Lung (tissue), 11 donors: ENCODE measurements at regions not wholly inside any gene's neighbourhood (a gene's known extent, or its start where the extent isn't known, plus 50 kb on each side); places are given as distances from the start of the nearest gene placed in this dataset.

Source experiments
- ATAC-seq: fragments of 200-7000 bp; cut with Tn5 transposase; one replicate; pipeline ENCODE4 v1.9.1; 2020; ENCODE audit warnings: moderate number of reproducible peaks; ENCODE audit not compliant: insufficient read depth, low FRiP score
- DNase-seq, 3 donors: peaks; one replicate each; pipeline ENCODE4 v3.0.0-alpha.2; 2013 to 2017
- H3K27ac ChIP-seq, 2 donors: one replicate each; pipeline ENCODE4 v1.5.1; 2013; ENCODE audit warnings: mild to moderate bottlenecking in 2 of 2, moderate library complexity in 2 of 2, control low read depth in 1 of 2, inconsistent platforms in 1 of 2, low read depth in 1 of 2, low read length in 1 of 2
- H3K27me3 ChIP-seq, 3 donors: one replicate each; pipeline ENCODE4 v1.5.1; 2013; ENCODE audit warnings: low read length in 2 of 3; ENCODE audit not compliant: control insufficient read depth in 3 of 3, insufficient read depth in 3 of 3
- H3K36me3 ChIP-seq, 4 donors: one replicate each; pipeline ENCODE4 v1.5.1; 2013; ENCODE audit warnings: low read length in 4 of 4, mild to moderate bottlenecking in 1 of 4, moderate library complexity in 1 of 4; ENCODE audit not compliant: control insufficient read depth in 4 of 4, insufficient read depth in 4 of 4
- H3K4me1 ChIP-seq, 5 donors: one replicate each; pipeline ENCODE4 v1.5.1; 2013; ENCODE audit warnings: low read length in 5 of 5, mild to moderate bottlenecking in 2 of 5, moderate library complexity in 1 of 5; ENCODE audit not compliant: control insufficient read depth in 5 of 5, insufficient read depth in 5 of 5
- H3K4me3 ChIP-seq: one replicate; pipeline ENCODE4 v1.5.1; 2013; ENCODE audit warnings: mild to moderate bottlenecking, control low read depth, moderate library complexity
- H3K9ac ChIP-seq, 2 donors: one replicate each; pipeline ENCODE4 v1.5.1; 2013; ENCODE audit warnings: low read length in 2 of 2, control low read depth in 1 of 2; ENCODE audit not compliant: insufficient read depth in 1 of 2
- H3K9me3 ChIP-seq, 4 donors: one replicate each; pipeline ENCODE4 v1.5.1; 2013; ENCODE audit warnings: low read length in 3 of 4, mild to moderate bottlenecking in 1 of 4, moderate library complexity in 1 of 4; ENCODE audit not compliant: control insufficient read depth in 4 of 4, insufficient read depth in 3 of 4
- WGBS, 2 donors: extraction: QIAGEN DNeasy Blood & Tissue Kit; methylation state at CpG; one replicate each; pipeline ENCODE4 v1.1.7; 2013; 5-methylcytosine and 5-hydroxymethylcytosine counted together
- TF ChIP-seq, protein P1 (sequence below): IDR thresholded peaks from 2 replicates; pipeline ENCODE4 v1.5.1; 2012; ENCODE audit warnings: mild to moderate bottlenecking; ENCODE audit errors: control extremely low read depth, extremely low read depth
- donor health status: control.
- donor health status: control.
- donor health status: Bipolar disorder and iron deficiency.
- donor health status: healthy.
- donor health status: DM: yes; HTN: yes; CAD: no.

DNA sequence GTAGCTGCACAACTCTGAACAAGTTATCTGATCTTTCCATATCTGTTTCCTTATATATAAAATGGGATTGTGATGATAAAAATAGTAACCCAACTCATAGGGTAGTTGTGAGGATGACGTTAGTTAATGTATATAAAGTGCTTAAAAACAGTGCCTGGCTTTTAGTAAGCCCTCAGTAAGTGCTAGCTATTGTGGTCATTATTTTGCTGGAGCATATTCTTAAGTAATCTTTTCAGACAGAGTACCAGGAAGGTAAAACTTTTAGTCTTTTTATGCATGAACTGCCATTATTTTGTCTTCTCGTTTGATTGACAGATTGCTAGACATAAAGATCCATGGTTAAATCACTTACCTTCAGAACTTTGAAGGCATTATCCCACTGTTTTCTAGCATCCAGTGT is 62.5 kb upstream of the SIM2 start:
- peaks cover 0 to 2% (median 0%) of the 10 kb centered on the region in 3 donors for H3K27me3 ChIP-seq
- H3K27ac ChIP-seq: no peak overlapping the region
- peaks cover 0 to 7% (median 2%) of the 10 kb centered on the region in 4 donors for H3K9me3 ChIP-seq
- no peak overlapping the region for H3K4me3 ChIP-seq
- H3K4me1 ChIP-seq: peaks cover 0 to 10% (median 5%) of the 10 kb centered on the region in 5 donors
- DNase-seq (no peak), ATAC-seq (no peak)
- TF ChIP-seq, protein P1, sequence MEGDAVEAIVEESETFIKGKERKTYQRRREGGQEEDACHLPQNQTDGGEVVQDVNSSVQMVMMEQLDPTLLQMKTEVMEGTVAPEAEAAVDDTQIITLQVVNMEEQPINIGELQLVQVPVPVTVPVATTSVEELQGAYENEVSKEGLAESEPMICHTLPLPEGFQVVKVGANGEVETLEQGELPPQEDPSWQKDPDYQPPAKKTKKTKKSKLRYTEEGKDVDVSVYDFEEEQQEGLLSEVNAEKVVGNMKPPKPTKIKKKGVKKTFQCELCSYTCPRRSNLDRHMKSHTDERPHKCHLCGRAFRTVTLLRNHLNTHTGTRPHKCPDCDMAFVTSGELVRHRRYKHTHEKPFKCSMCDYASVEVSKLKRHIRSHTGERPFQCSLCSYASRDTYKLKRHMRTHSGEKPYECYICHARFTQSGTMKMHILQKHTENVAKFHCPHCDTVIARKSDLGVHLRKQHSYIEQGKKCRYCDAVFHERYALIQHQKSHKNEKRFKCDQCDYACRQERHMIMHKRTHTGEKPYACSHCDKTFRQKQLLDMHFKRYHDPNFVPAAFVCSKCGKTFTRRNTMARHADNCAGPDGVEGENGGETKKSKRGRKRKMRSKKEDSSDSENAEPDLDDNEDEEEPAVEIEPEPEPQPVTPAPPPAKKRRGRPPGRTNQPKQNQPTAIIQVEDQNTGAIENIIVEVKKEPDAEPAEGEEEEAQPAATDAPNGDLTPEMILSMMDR: no peak
- H3K9ac ChIP-seq: no peak overlapping the region
- no peaks in the 10 kb centered on the region for H3K36me3 ChIP-seq
- 87 to 90% methylated on average over 2 of the region's 2 CpGs for WGBS, 2 donors

GRCh38 chr21:36639769-36640168 is 59.1 kb upstream of the SIM2 start:
- WGBS, 2 donors: 53 to 62% methylated on average over 6 of the region's 6 CpGs
- Histone ChIP-seq H3K4me1 (peaks cover 0 to 10% (median 5%) of the 10 kb centered on the region in 5 donors), H3K27me3 (no peaks in the 10 kb centered on the region), H3K36me3 (no peaks in the 10 kb centered on the region), H3K4me3 (no peak overlapping the region), H3K27ac (no peak overlapping the region), H3K9me3 (peaks cover 0 to 7% (median 2%) of the 10 kb centered on the region in 4 donors), H3K9ac (no peak overlapping the region)
- no peak for ATAC-seq
- DNase-seq: no peak
- TF ChIP-seq, protein P1: no peak

- ATAC-seq: no peak
- 29 to 47% methylated on average over 4 of the region's 4 CpGs for WGBS, 2 donors
Observed at GRCh38 chr21:36640174-36640720, 58.7 kb upstream of the SIM2 start.

More at GRCh38 chr21:36640174-36640720, 58.7 kb upstream of the SIM2 start:
- Histone ChIP-seq H3K27me3 (no peaks in the 10 kb centered on the region), H3K4me3 (no peak overlapping the region), H3K27ac (no peak overlapping the region), H3K9ac (no peak overlapping the region), H3K9me3 (peaks cover 0 to 7% (median 2%) of the 10 kb centered on the region in 4 donors), H3K4me1 (peaks cover 0 to 10% (median 5%) of the 10 kb centered on the region in 5 donors), H3K36me3 (no peaks in the 10 kb centered on the region)
- TF ChIP-seq, protein P1: no peak
- DNase-seq: no peak
